Stimulated activated naive B cell treated with anti-CD40 and anti-IgM and Interleukin-4, amounts not matched to agents 10 μg/mL and 1 μg/mL and 100 μg/mL, for 72 hours (primary cell): ENCODE measurements at regions not wholly inside any gene's neighbourhood (a gene's known extent, or its start where the extent isn't known, plus 50 kb on each side); places are given as distances from the start of the nearest gene placed in this dataset.

ENCODE experiments used
- ATAC-seq, 2 donors: fragments of 150-1000 bp; cut with Tn5 transposase; replicated peaks; 2 replicates each; pipeline ENCODE4 v1.10.0; 2021; ENCODE audit warnings: moderate library complexity in 1 of 2
- DNase-seq: peaks from one replicate; pipeline ENCODE4 v3.0.0; 2021
- H3K27ac Mint-ChIP-seq: one replicate; pipeline ENCODE4 v1.8.0; 2022; ENCODE audit warnings: mild to moderate bottlenecking, mixed read lengths
- H3K27me3 Mint-ChIP-seq, 2 donors: one replicate each; pipeline ENCODE4 v1.8.0; 2022; ENCODE audit warnings: mixed read lengths in 2 of 2
- H3K36me3 Mint-ChIP-seq, 2 donors: one replicate each; pipeline ENCODE4 v1.8.0; 2022; ENCODE audit warnings: mixed read lengths in 2 of 2, mild to moderate bottlenecking in 1 of 2
- H3K4me1 Mint-ChIP-seq, 2 donors: one replicate each; pipeline ENCODE4 v1.8.0; 2022; ENCODE audit warnings: mixed read lengths in 2 of 2, mild to moderate bottlenecking in 1 of 2
- H3K4me3 Mint-ChIP-seq, 2 donors: one replicate each; pipeline ENCODE4 v1.8.0; 2022; ENCODE audit warnings: mild to moderate bottlenecking in 2 of 2, mixed read lengths in 2 of 2, moderate library complexity in 1 of 2
- H3K9me3 Mint-ChIP-seq, 2 donors: one replicate each; pipeline ENCODE4 v1.8.0; 2022; ENCODE audit warnings: mixed read lengths in 2 of 2, mild to moderate bottlenecking in 1 of 2

- DNase-seq (no peak), ATAC-seq (no peak)
- no peak overlapping the region for H3K27ac Mint-ChIP-seq
- H3K4me3 Mint-ChIP-seq = no peak overlapping the region
- H3K4me1 Mint-ChIP-seq = no peaks in the 10 kb centered on the region
- H3K9me3 Mint-ChIP-seq = peaks cover 3 to 8% of the 10 kb centered on the region in 2 donors
- H3K36me3 Mint-ChIP-seq = no peaks in the 10 kb centered on the region
- no peaks in the 10 kb centered on the region for H3K27me3 Mint-ChIP-seq
Measured at GRCh38 chr13:109361562-109362289, 424.7 kb downstream of the IRS2 start.

- ATAC-seq = no peak
- no peak overlapping the region for H3K27ac Mint-ChIP-seq
- no peaks in the 10 kb centered on the region for H3K27me3 Mint-ChIP-seq
- H3K4me3 Mint-ChIP-seq = no peak overlapping the region
- no peaks in the 10 kb centered on the region for H3K9me3 Mint-ChIP-seq
- no peaks in the 10 kb centered on the region for H3K36me3 Mint-ChIP-seq
- DNase-seq = no peak
- no peaks in the 10 kb centered on the region for H3K4me1 Mint-ChIP-seq
Measured at GRCh38 chr13:109357751-109358471, 428.5 kb downstream of the IRS2 start.

- H3K4me1 Mint-ChIP-seq = no peaks in the 10 kb centered on the region
- no peak for DNase-seq
- no peak overlapping the region for H3K4me3 Mint-ChIP-seq
- H3K27me3 Mint-ChIP-seq = no peaks in the 10 kb centered on the region
- ATAC-seq = no peak
- no peaks in the 10 kb centered on the region for H3K36me3 Mint-ChIP-seq
- H3K9me3 Mint-ChIP-seq = no peaks in the 10 kb centered on the region
- no peak overlapping the region for H3K27ac Mint-ChIP-seq
Measured at GRCh38 chr13:109355875-109356434, 430.4 kb downstream of the IRS2 start.

- Mint-ChIP-seq H3K4me1 (no peaks in the 10 kb centered on the region), H3K4me3 (no peak overlapping the region), H3K27ac (no peak overlapping the region), H3K27me3 (no peaks in the 10 kb centered on the region), H3K36me3 (no peaks in the 10 kb centered on the region), H3K9me3 (no peaks in the 10 kb centered on the region)
- no peak for ATAC-seq
- no peak for DNase-seq
Measured at GRCh38 chr13:109355166-109355565, 431.2 kb downstream of the IRS2 start.

GRCh38 chr13:109351236-109351635, 435.1 kb downstream of the IRS2 start:
- Mint-ChIP-seq H3K4me1 (no peaks in the 10 kb centered on the region), H3K36me3 (no peaks in the 10 kb centered on the region), H3K27ac (no peak overlapping the region), H3K4me3 (no peak overlapping the region), H3K27me3 (peaks cover under 1 to 2% of the 10 kb centered on the region in 2 donors), H3K9me3 (no peaks in the 10 kb centered on the region)
- no peak for ATAC-seq
- DNase-seq = no peak

GRCh38 chr13:109348519-109349258, 437.7 kb downstream of the IRS2 start:
- DNase-seq (no peak), ATAC-seq (no peak)
- no peak overlapping the region for H3K27ac Mint-ChIP-seq
- no peaks in the 10 kb centered on the region for H3K9me3 Mint-ChIP-seq
- H3K27me3 Mint-ChIP-seq = peaks cover 6 to 9% of the 10 kb centered on the region in 2 donors
- H3K4me1 Mint-ChIP-seq = no peaks in the 10 kb centered on the region
- no peak overlapping the region for H3K4me3 Mint-ChIP-seq
- no peaks in the 10 kb centered on the region for H3K36me3 Mint-ChIP-seq

- H3K4me3 Mint-ChIP-seq = no peak overlapping the region
- H3K4me1 Mint-ChIP-seq = no peaks in the 10 kb centered on the region
Measured at GRCh38 chr13:109346060-109346459, 440.3 kb downstream of the IRS2 start.

GRCh38 chr13:109345433-109345941, 440.9 kb downstream of the IRS2 start:
- H3K4me3 Mint-ChIP-seq = no peak overlapping the region
- no peaks in the 10 kb centered on the region for H3K4me1 Mint-ChIP-seq
- no peak overlapping the region for H3K27ac Mint-ChIP-seq
- ATAC-seq (no peak), DNase-seq (no peak)
- no peaks in the 10 kb centered on the region for H3K9me3 Mint-ChIP-seq
- H3K27me3 Mint-ChIP-seq = peaks cover 6 to 9% of the 10 kb centered on the region in 2 donors
- no peaks in the 10 kb centered on the region for H3K36me3 Mint-ChIP-seq

More at GRCh38 chr13:109346060-109346459, 440.3 kb downstream of the IRS2 start:
- Mint-ChIP-seq H3K27ac (no peak overlapping the region), H3K36me3 (no peaks in the 10 kb centered on the region), H3K27me3 (peaks cover 6 to 9% of the 10 kb centered on the region in 2 donors), H3K9me3 (no peaks in the 10 kb centered on the region)
- no peak for DNase-seq
- ATAC-seq = no peak

- no peak overlapping the region for H3K4me3 Mint-ChIP-seq
- ATAC-seq (no peak), DNase-seq (no peak)
- no peaks in the 10 kb centered on the region for H3K4me1 Mint-ChIP-seq
- H3K27ac Mint-ChIP-seq = no peak overlapping the region
- no peaks in the 10 kb centered on the region for H3K36me3 Mint-ChIP-seq
- H3K27me3 Mint-ChIP-seq = peaks cover 6 to 9% of the 10 kb centered on the region in 2 donors
- H3K9me3 Mint-ChIP-seq = no peaks in the 10 kb centered on the region
Measured at GRCh38 chr13:109344552-109345157, 441.7 kb downstream of the IRS2 start.

GRCh38 chr13:109336730-109337129, 449.7 kb downstream of the IRS2 start:
- DNase-seq (no peak), ATAC-seq (no peak)
- Mint-ChIP-seq H3K36me3 (no peaks in the 10 kb centered on the region), H3K27me3 (peaks cover 0 to 5% of the 10 kb centered on the region in 2 donors), H3K4me3 (no peak overlapping the region), H3K9me3 (no peaks in the 10 kb centered on the region), H3K4me1 (no peaks in the 10 kb centered on the region), H3K27ac (no peak overlapping the region)

- peaks cover 0 to 5% of the 10 kb centered on the region in 2 donors for H3K27me3 Mint-ChIP-seq
- ATAC-seq (no peak), DNase-seq (no peak)
- no peak overlapping the region for H3K4me3 Mint-ChIP-seq
- H3K9me3 Mint-ChIP-seq = no peaks in the 10 kb centered on the region
- no peaks in the 10 kb centered on the region for H3K4me1 Mint-ChIP-seq
- no peaks in the 10 kb centered on the region for H3K36me3 Mint-ChIP-seq
- H3K27ac Mint-ChIP-seq = no peak overlapping the region
Measured at GRCh38 chr13:109333893-109334651, 452.3 kb downstream of the IRS2 start.

- Mint-ChIP-seq H3K36me3 (no peaks in the 10 kb centered on the region), H3K4me1 (no peaks in the 10 kb centered on the region), H3K27me3 (peaks cover 0 to 5% of the 10 kb centered on the region in 2 donors), H3K4me3 (no peak overlapping the region), H3K27ac (no peak overlapping the region), H3K9me3 (no peaks in the 10 kb centered on the region)
- no peak for ATAC-seq
- DNase-seq = no peak
Measured at GRCh38 chr13:109332506-109333499, 453.6 kb downstream of the IRS2 start.
